Hematopoietic multipotent progenitor cell (in vitro differentiated cells): ENCODE measurements at regions not wholly inside any gene's neighbourhood (a gene's known extent, or its start where the extent isn't known, plus 50 kb on each side); places are given as distances from the start of the nearest gene placed in this dataset.

Experiments
- DNase-seq, 3 donors: peaks; one replicate each; pipeline ENCODE4 v3.0.0-alpha.2; 2011 to 2015; ENCODE audit warnings: low read depth in 2 of 3, low spot score in 2 of 3

GRCh38 chr13:27673911-27674310, 52.2 kb downstream of the POLR1D start:
- no peak for DNase-seq

GRCh38 chr13:27678306-27679040, 56.8 kb downstream of the POLR1D start:
- no peak for DNase-seq

- no peak for DNase-seq
These were observed 57.7 kb downstream of the POLR1D start for GRCh38 chr13:27679396-27679795.

- DNase-seq: no peak
These were observed 58.2 kb downstream of the POLR1D start for GRCh38 chr13:27679896-27680295.

GRCh38 chr13:27680465-27680864, 58.8 kb downstream of the POLR1D start:
- no peak for DNase-seq

GRCh38 chr13:27691207-27691606, 69.5 kb downstream of the POLR1D start:
- DNase-seq: peak in 1 of 3 donors; percentile 50

- DNase-seq: no peak
These were observed 75.0 kb downstream of the POLR1D start for GRCh38 chr13:27696731-27697130.

GRCh38 chr13:27699952-27700351, 78.3 kb downstream of the POLR1D start:
- no peak for DNase-seq

GRCh38 chr13:27704681-27705080, 83.0 kb downstream of the POLR1D start:
- peak in 1 of 3 donors; percentile 28 for DNase-seq

- no peak for DNase-seq
These were observed 84.0 kb upstream of the GSX1 start for GRCh38 chr13:27708325-27708724.

- DNase-seq: no peak
These were observed 82.5 kb upstream of the GSX1 start for GRCh38 chr13:27709779-27710178.

GRCh38 chr13:27712421-27712820, 79.9 kb upstream of the GSX1 start:
- DNase-seq: peak in 1 of 3 donors; percentile 45

GRCh38 chr13:27713767-27714166, 78.5 kb upstream of the GSX1 start:
- DNase-seq: no peak

- DNase-seq: no peak
These were observed 70.6 kb upstream of the GSX1 start for GRCh38 chr13:27721681-27722080.

- peak in 2 of 3 donors; percentile 27 to 43 for DNase-seq
These were observed 64.0 kb upstream of the GSX1 start for GRCh38 chr13:27728271-27728670.

- DNase-seq: no peak
These were observed 62.1 kb upstream of the GSX1 start for GRCh38 chr13:27730191-27730590.
